ENCODE measurements at regions not wholly inside any gene's neighbourhood (a gene's known extent, or its start where the extent isn't known, plus 50 kb on each side); places are given as distances from the start of the nearest gene placed in this dataset.

DNA sequence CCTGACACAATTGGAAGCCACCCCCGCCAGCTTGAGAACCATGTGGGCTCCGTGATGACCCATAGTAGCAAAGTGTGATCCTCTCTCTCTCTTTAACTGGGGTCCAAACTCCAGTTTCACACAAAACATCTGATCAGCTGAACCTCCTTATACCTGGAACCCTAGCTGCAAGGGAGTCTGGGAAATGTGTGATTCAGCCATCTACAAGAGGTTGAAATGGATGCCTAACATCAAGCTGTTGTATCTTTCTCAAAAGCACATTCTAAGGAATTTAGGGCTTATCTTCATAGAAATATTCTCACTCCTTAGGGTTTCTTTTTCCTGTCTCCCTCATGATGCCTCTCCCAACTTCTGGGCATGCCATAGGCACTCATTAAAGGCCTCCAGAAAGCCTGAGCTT is 126.0 kb downstream of the BCOR start:
- Mint-ChIP-seq H3K27me3 (ENCODE audit: unreplicated experiment) (no peaks in the 10 kb centered on the region), H3K27ac (ENCODE audit: unreplicated experiment) (no peak overlapping the region), H3K36me3 (ENCODE audit: insufficient read depth, unreplicated experiment) (no peaks in the 10 kb centered on the region), H3K4me3 (ENCODE audit: low read depth, unreplicated experiment) (no peak overlapping the region), H3K9me3 (ENCODE audit: low read depth, unreplicated experiment) (peaks cover 5% of the 10 kb centered on the region), H3K4me1 (ENCODE audit: low read depth, unreplicated experiment) (no peaks in the 10 kb centered on the region)
- no TSS peak for BruUV-seq (replicated peaks)
- intact Hi-C loops (cut with micrococcal nuclease; ENCODE audit: unreplicated experiment) = no loop called here
- no peak for TF ChIP-seq CTCF (IDR thresholded peaks at IDR 0.05; ENCODE audit: unreplicated experiment)
- CTCF ChIA-PET = interaction anchor here (1.1 kb wide), 1 partner anchor 42 kb away, joined by 4 read pairs; no protein-coding TSS in a partner anchor
- no peak for DNase-seq

DNA sequence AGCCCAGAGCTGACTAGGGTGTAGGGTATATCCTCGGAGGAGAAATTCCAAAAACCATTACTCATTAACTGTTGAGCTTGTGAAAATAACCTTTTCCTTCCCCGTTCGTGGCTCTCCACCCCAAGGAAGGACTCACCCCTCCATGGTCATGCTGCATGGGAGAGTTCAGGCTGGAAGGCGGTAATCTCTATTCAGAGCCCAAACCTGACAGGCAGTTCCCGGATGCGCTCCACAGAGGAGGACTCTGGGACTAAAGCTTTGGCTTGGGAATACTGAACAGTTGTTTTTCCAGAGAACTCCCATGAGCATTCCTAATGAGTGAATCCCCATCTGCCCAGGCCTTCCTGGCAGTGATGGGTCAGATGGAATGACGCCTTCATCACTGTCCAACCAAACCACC is 125.4 kb downstream of the BCOR start:
- H3K4me1 Mint-ChIP-seq (ENCODE audit: low read depth, unreplicated experiment) = no peaks in the 10 kb centered on the region
- H3K27me3 Mint-ChIP-seq (ENCODE audit: unreplicated experiment) = no peaks in the 10 kb centered on the region
- no peaks in the 10 kb centered on the region for H3K36me3 Mint-ChIP-seq (ENCODE audit: insufficient read depth, unreplicated experiment)
- intact Hi-C loops (cut with micrococcal nuclease; ENCODE audit: unreplicated experiment) = no loop called here
- BruUV-seq (replicated peaks) = no TSS peak
- H3K9me3 Mint-ChIP-seq (ENCODE audit: low read depth, unreplicated experiment) = peaks cover 5% of the 10 kb centered on the region
- TF ChIP-seq CTCF (IDR thresholded peaks at IDR 0.05; ENCODE audit: unreplicated experiment) = no peak
- no peak overlapping the region for H3K27ac Mint-ChIP-seq (ENCODE audit: unreplicated experiment)
- CTCF ChIA-PET = interaction anchor here (0.7 to 1.1 kb wide), 2 partner anchors 41 to 379 kb away, joined by 3 to 4 read pairs; no protein-coding TSS in a partner anchor
- H3K4me3 Mint-ChIP-seq (ENCODE audit: low read depth, unreplicated experiment) = no peak overlapping the region
- no peak for DNase-seq

GRCh38 chrX:39973810-39974209 is 123.9 kb downstream of the BCOR start:
- H3K27ac Mint-ChIP-seq (ENCODE audit: unreplicated experiment) = no peak overlapping the region
- no TSS peak for BruUV-seq (replicated peaks)
- H3K27me3 Mint-ChIP-seq (ENCODE audit: unreplicated experiment) = no peaks in the 10 kb centered on the region
- peaks cover 5% of the 10 kb centered on the region for H3K9me3 Mint-ChIP-seq (ENCODE audit: low read depth, unreplicated experiment)
- TF ChIP-seq CTCF (IDR thresholded peaks at IDR 0.05; ENCODE audit: unreplicated experiment) = no peak
- CTCF ChIA-PET = interaction anchor here (0.6 to 0.7 kb wide), 2 partner anchors 18 to 142 kb away, joined by 3 read pairs; no protein-coding TSS in a partner anchor
- H3K4me1 Mint-ChIP-seq (ENCODE audit: low read depth, unreplicated experiment) = no peaks in the 10 kb centered on the region
- intact Hi-C loops (cut with micrococcal nuclease; ENCODE audit: unreplicated experiment) = no loop called here
- H3K36me3 Mint-ChIP-seq (ENCODE audit: insufficient read depth, unreplicated experiment) = no peaks in the 10 kb centered on the region
- no peak for DNase-seq
- H3K4me3 Mint-ChIP-seq (ENCODE audit: low read depth, unreplicated experiment) = no peak overlapping the region

GRCh38 chrX:39974270-39974669 is 123.5 kb downstream of the BCOR start:
- no peaks in the 10 kb centered on the region for H3K27me3 Mint-ChIP-seq (ENCODE audit: unreplicated experiment)
- H3K36me3 Mint-ChIP-seq (ENCODE audit: insufficient read depth, unreplicated experiment) = no peaks in the 10 kb centered on the region
- TF ChIP-seq CTCF (IDR thresholded peaks at IDR 0.05; ENCODE audit: unreplicated experiment) = no peak
- no peak overlapping the region for H3K4me3 Mint-ChIP-seq (ENCODE audit: low read depth, unreplicated experiment)
- no peak for DNase-seq
- no peaks in the 10 kb centered on the region for H3K4me1 Mint-ChIP-seq (ENCODE audit: low read depth, unreplicated experiment)
- no TSS peak for BruUV-seq (replicated peaks)
- no peak overlapping the region for H3K27ac Mint-ChIP-seq (ENCODE audit: unreplicated experiment)
- peaks cover 5% of the 10 kb centered on the region for H3K9me3 Mint-ChIP-seq (ENCODE audit: low read depth, unreplicated experiment)
- intact Hi-C loops (cut with micrococcal nuclease; ENCODE audit: unreplicated experiment) = no loop called here
- CTCF ChIA-PET = interaction anchor here (0.6 kb wide), 1 partner anchor 15 kb away, joined by 4 read pairs; no protein-coding TSS in a partner anchor

Measured in Calu3 (cell line).